NCI-H748 treated with DMSO at 0.1 percent for 48 hours (cell line): ENCODE measurements at regions not wholly inside any gene's neighbourhood (a gene's known extent, or its start where the extent isn't known, plus 50 kb on each side); places are given as distances from the start of the nearest gene placed in this dataset.
"Not testable (repeated sequence)": the region's sequence is repeated elsewhere in the genome, so short reads cannot be mapped to it uniquely, and the experiment has no call there.

Experiments used
- DNase-seq: peaks from one replicate; lab custom pipeline; 2025; lab: John Stamatoyannopoulos, UW

DNA sequence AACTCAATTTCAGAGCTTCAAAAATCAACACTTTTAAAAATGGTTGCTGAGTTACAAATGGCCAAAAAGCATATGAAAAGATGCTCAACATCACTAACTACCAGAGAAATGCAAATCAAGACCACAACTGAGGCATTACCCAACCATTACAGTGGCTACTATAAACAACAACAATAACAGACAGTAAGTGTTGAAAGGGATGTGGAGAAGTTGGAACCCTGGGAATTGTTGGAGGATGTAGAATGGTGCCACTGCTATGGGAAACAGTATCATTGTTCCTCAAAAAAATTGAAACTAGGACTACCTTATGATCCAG is 173.3 kb upstream of the SPRED2 start:
- no peak for DNase-seq

DNA sequence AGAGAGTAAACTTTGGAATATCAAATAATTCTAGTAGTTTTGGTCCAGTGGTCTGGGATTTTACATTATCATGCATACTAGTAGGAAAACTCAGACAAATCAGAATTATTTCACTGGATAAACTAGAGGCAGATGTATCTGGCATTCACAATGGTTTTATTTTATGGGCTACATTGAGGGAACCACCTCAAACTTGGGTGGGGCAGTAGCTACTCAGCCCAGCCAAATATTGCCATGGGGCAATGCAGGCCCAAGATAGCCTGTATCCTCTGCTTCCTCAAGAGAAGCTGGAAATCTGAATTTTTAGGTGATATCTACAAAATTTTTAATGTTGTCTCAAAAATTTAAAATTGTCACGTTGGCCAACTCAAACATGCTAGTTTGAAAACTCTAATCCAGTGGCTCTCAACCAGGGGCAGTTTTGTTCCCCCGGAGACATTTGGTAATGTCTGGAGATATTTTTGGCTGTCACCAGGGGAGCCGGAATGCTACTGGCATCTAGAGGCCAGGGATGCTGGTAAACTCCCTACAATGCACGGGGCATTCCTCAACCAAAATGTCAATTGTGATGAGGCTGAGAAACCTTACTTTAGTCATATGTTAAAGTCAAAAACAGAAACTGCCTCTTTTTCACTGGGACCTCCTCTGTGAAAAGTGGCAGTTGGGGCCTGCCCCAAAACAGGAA is 172.8 kb upstream of the SPRED2 start:
- no peak for DNase-seq

DNA sequence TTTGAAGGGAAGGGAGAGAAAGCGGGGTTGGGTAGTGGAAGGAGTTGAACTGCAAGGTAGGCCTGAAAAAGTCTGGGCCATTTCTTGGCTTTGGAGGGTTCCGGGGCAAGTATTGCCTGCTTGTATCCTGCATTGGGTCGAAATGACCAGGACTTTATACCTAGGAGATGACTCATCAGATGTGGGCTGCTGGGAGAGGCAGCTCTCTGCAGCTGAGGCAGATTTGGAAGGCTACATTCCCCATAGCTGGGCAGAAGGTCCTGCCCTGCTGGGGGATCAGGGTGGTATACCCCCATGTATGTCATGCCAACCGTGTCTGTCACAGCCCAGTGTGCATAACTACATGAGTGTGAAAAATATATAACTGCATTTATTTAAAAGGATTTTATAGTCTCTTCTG is 171.8 kb upstream of the SPRED2 start:
- no peak for DNase-seq

DNA sequence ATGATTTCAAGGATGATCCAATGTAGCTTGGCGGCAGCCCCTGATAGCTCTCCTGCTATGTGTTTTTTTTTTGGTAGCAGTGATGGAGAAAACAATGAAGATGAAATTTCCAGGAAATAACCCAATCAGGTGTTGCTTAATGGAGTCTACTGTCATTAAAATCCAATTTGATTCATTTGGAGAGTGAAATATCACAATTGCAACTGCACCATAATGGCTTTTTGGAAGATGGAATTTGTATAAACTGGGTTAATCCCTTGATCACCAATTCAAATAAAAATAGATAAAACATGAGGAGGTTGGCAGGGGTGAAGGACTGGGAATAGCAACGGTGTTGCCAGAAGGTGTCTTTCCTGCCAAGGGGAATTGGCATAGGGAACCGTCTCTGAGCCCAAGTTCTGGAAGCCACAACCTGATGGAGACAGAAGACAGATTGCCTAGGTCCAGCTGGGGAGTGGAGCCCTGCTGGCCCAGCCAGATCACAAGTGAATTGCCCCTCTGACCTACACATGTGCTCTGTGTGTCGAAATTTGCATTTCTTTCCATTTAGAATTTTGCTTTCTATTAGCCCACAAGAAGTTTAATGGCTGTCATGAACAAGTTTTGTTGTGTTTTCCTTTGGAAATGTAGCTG is 170.3 kb upstream of the SPRED2 start:
- no peak for DNase-seq

DNA sequence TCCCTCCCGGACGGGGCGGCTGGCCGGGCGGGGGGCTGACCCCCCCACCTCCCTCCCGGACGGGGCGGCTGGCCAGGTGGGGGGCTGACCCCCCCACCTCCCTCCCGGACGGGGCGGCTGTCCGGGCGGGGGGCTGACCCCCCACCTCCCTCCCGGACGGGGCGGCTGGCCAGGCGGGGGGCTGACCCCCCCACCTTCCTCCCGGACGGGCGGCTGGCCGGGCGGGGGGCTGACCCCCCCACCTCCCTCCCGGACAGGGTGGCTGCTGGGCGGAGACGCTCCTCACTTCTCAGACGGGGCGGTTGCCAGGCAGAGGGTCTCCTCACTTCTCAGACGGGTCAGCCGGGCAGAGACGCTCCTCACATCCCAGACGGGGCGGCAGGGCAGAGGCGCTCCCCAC is 168.5 kb upstream of the SPRED2 start:
- DNase-seq: not testable (repeated sequence)

DNA sequence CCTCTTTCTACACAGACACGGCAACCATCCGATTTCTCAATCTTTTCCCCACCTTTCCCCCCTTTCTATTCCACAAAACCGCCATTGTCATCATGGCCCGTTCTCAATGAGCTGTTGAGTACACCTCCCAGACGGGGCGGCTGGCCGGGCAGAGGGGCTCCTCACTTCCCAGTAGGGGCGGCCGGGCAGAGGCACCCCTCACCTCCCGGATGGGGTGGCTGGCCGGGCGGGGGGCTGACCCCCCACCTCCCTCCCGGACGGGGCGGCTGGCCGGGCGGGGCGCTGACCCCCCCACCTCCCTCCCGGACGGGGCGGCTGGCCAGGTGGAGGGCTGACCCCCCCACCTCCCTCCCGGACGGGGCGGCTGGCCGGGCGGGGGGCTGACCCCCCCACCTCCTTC is 168.0 kb upstream of the SPRED2 start:
- DNase-seq: not testable (repeated sequence)

DNA sequence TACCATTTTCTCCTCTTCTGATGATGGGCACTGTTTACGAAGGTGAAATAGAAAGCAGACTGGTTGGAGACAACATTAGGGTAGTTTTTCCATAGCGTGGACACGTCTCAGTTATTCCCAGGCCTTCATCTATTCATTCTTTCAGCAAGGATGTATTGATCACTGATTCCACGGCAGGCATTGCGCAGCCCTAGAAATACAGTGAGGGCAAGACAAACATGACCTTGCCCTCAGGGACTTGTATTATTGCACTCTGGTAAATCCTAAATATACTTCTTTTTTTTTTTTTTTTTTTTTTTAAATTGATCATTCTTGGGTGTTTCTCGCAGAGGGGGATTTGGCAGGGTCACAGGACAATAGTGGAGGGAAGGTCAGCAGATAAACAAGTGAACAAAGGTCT is 167.3 kb upstream of the SPRED2 start:
- DNase-seq: no peak

DNA sequence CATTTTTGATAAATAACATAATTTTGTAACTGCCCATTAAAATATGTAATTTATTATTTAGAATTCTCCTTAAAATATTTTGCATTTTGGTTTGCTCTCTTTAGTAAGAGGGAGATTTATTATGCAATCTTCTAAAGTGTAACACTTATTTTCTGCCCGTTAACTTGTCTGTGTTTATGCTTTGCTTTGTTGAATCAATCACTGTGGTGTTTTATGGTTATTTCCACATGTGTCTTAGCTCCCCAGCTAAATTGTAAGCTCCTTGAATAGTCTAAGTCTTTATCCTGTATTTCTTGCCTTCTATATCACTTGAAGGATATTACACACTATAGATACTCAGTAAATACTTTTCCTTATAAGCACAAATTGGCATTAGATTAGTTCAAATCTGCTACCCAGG is 166.6 kb upstream of the SPRED2 start:
- no peak for DNase-seq

DNA sequence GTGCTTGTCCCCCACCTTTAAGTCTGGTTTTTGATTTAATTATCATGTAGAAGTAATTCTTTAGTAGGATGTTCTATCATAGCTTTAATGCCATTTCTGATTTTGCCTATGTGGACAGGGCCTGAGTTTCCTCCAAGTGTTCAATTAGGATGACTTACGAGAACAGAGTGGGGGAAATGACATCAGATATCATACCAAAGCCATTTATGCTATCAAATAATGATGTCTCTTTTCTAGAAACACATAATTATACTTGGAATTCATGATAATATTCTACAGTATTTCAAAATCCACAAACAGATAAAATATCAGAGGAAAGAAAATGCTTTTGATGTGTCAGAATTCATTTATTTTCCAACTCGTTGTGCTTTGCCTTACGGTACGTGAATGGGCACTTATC is 165.9 kb upstream of the SPRED2 start:
- no peak for DNase-seq

DNA sequence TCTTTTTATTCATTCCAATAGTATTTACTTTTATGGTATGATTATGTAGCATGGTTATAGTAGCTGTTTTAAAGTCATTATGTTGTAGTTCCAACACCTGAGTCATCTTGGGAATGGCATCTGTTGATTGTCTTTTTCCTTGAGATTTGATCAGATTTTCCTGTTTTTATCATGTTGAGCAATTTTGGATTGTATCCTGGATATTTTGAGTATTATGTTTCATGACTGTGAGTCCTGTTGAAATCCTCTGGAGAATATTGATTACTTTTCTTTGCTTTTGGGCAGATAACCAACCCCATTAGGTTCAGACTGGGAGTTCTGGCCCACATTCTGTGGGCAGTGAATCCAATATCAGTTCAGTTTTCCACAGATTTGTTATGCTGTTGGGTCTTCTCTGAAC is 163.2 kb upstream of the SPRED2 start:
- DNase-seq: no peak

DNA sequence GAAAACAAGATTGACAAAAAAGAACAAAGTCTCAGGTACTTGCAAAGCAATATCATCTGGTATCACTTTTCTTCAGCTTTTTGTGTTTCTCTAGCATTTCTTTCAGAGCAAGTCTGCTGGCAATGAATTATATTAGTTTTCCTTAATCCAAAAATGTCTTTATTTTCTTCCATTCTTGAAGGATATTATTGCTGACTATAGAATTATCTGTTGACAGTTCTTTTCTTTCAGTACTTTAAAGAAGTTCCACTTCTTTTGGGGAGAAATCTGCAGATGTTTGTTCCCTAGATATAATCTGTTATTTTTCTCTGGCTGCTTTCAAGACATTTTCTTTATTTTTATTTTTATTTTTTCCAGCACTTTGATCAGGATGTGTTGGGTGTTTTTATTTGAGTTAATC is 161.8 kb upstream of the SPRED2 start:
- DNase-seq: no peak

DNA sequence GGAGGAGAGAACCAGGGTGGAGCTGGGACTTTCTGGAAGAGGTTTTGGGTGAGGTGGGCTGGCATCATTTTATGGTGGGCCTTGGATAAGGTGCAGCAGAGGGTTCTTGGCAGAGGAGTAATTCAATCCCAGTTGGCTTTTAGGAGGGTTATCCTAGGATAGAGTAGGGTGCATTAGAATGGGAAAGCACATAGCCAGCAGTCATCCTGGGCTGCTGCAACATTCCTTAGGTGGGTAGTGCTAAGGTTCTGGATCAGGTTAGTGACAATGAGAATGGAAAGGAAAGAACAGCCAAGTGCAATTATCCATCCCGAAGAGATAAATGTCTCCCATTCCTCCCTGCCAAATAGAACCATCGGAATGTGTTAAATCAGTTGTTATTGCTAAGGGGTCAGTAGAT is 157.3 kb upstream of the SPRED2 start:
- DNase-seq: no peak

DNA sequence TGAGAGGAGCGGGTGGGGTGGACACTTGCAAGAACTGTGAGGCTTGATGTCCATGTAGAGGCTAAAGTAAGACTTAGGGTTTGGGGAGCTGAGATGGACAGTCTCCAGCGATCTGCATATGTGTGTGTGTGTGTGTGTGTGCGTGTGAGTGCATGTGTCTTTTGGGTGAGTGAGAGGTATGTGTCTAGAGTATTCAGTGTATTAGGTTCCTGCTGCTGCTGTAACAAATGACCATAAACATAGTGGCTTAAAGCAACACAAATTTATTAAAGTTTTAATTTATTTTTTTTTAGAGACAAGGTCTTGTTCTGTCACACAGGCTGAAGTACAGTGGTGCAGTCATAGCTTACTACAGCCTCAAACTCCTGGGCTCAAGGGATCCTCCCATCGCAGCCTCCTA is 155.4 kb upstream of the SPRED2 start:
- DNase-seq: no peak

DNA sequence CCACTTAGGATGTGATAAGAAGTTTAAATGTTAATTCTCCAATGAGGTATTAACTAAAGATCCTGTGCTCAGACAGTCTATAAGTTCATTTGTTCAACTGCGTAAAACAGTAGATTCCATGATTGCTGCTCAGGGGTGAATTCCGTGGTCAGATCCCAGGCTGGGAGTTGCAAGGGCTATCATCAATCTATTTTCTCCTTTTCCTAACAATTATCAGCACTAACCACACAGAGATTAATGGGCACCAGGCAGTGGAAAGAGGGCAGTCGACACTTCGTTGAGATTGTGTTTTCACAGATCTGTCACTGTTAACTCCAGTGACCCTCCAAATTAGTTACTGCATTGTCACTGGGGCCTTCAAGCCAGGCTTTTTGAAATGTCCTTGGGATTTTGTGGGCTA is 154.1 kb upstream of the SPRED2 start:
- no peak for DNase-seq

DNA sequence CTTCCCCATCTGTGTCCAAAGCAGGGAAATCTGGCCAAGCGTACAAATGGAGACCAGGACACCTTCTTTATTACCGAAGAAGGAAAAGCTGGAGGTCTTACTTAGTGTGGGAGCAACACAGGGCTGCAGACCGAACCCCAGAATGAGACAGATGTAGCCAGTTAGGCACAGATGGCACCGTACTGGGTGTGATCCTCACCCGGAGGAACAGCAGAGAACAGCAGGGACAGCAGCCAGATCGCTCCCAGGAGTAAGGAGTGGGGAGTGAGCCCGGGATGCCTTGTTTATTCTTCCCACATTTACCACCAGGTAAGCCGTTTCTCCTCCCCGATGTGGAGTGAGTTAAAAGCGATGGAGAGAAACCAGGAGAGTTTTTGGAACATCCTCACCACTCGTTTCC is 150.7 kb upstream of the SPRED2 start:
- DNase-seq: no peak

DNA sequence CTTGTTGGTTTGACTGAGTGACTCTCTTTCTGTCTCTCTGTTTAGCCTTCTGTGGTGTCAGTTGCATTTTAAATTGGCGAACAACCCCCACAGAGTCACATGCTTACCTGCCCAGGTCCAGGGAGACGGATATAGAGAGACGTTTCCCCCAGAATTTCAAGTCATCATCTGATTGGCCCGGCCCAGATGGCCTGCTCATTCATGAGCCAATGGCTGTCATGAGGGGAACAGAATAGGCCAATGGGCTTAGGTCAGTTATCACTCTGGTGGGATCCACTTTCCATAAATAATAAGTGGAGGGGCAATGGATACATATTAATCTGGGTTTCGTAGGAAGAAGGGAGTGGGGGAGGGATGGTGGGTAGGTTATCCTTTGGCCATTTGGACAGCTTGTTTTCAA is 150.0 kb upstream of the SPRED2 start:
- no peak for DNase-seq

DNA sequence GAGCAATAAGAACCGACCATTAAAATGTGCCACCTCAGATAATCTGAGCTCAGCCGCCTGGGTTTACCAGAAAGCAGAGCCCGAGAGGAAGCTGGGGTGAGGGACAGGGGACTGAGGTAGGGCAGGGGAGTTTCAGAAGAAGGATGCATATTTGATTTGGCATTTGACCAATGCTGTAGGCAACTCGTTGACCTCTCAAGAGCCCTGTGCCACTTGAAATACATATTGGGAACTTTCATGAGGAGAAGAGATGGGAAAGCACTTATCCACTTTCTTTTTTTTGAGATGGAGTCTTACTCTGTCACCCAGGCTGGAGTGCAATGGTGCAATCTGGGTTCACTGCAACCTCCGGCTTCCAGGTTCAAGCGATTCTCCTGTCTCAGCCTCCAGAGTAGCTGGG is 148.4 kb upstream of the SPRED2 start:
- no peak for DNase-seq

DNA sequence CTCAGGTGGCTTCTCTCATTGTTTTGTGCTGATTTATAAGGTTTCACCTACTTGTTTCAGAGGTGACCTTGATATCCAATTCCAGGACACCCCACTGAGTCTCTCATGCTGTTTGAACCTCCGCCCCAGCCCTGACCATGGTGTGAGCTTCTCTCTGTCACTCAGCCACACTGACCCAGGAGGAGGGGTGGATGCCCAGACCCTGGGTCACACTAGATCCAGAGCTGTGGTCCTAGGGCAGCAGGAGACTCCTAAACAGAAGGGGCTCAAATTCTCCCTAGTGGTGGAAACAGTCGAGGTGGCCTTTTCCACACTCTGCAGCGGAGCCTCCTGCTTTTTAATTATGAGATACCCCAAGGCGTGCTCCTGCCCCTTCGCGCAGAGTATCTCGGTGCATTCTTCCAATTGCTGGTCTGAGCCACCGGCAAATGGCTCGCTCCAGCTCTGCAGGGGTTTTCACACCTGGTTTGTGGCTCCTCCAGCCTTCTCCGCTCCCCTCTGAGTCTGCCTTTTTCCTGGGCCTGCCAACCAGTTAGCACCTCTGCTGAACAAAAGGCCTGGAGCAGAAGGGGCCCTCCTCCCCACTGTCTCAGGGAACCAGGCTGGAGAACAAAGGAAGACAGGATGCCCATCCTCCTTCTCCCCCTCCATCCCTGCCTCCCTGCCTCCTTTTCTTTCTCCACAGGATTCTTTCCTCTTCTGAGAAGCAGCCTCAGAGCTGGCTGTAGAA is 147.3 kb upstream of the SPRED2 start:
- no peak for DNase-seq

DNA sequence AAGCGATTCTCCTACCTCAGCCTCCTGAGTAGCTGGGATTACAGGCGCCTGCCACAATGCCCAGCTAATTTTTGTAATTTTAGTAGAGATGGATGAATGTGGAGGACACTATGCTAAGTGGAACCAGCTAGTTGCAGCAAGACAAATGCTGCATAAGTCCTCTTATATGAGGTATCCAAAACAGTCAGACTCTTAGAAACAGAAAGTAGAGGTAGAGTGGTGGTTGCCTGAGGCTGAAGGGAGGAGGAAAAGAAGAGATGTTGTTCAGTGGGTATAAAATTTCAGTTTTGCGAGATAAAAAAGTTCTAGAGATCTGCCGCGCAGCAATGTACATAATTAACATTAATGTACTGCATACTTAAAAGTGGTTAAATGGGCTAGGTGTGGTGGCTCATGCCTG is 145.3 kb upstream of the SPRED2 start:
- DNase-seq: no peak

DNA sequence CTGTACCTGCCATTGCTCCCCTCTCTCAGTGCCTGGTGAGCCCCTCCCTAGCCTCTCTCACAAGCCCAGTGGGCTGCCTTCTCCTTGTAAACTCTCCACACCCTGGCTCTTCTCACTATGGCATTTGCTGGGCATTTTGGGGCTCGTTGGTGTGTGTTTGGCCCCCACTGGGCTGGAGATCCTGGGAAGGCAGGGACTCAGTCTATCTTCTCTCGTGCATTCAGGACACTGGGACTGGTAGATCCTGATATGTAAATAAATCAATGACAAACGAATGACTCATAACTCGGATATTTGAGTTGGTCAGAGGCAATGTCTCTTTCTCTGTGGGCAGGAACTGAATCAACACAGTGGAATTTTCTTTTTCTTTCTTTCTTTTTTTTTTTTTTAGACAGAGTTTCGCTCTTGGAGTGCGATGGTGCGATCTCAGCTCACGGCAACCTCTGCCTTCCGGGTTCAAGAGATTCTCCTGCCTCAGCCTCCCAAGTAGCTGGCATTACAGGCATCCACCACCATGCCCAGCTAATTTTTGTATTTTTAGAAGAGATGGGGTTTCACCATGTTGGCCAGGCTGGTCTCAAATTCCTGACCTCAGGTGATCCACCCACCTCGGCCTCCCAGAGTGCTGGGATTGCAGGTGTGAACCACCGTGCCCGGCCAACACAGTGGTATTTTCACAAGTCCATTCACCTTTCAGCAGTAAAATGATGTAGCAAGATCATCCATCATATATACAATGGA is 144.6 kb upstream of the SPRED2 start:
- DNase-seq: no peak

DNA sequence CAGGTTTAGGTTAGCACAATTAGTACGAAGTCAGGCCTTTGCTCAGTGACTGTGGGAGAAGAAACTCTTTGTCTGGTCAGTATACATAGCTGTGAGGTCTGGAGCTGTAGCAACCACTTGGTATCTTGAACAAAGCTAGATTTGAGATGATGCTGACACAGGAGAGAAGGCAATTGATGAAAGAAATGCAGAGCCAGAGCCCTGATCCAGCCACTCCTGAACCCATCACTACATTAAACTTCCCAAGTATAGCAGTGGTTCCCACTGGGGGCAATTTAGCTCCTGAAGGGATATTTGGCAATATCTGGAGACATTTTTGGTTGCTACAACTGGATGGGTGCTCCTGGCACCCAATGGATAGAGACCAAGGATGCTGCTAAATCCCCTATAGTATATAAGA is 143.9 kb upstream of the SPRED2 start:
- no peak for DNase-seq

DNA sequence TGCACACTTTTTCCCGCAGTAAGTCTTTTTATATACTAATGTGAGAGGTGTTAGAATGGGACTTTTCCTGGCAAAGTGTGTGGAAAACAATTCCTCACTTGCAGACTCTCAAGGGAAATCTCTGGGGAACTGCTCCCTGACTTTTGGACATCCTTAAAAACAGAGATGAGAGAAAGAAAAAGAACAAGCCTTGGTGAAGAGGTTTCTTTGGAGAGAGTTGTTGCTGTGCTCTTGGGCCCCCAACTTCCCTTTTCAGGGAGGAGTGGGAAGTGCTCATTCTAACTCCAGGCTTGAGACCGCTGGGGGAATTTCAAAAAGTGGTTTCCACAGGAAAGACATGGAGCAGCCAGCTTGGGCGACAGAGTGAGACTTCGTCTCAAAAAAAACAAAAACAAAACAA is 142.6 kb upstream of the SPRED2 start:
- DNase-seq: no peak
